Esophagus muscularis mucosa (tissue), 4 donors: ENCODE measurements at regions not wholly inside any gene's neighbourhood (a gene's known extent, or its start where the extent isn't known, plus 50 kb on each side); places are given as distances from the start of the nearest gene placed in this dataset.

Experiments
- DNase-seq: peaks from one replicate; pipeline ENCODE4 v3.0.0-alpha.2; 2017; ENCODE audit errors: extremely low spot score
- H3K27ac ChIP-seq, 4 donors: fragments of 200-600 bp; sonication (generic); replicated peaks in 1 of 4; 1 replicate in 3 of 4; 2 replicates in 1 of 4; pipeline ENCODE4 v1.5.1; 2016 to 2019; ENCODE audit warnings: mild to moderate bottlenecking in 1 of 4
- H3K27me3 ChIP-seq, 4 donors: fragments of 200-600 bp; sonication (generic); one replicate each; pipeline versions ENCODE4 v1.5.1 to v1.6.0; 2016 to 2019
- H3K36me3 ChIP-seq, 4 donors: fragments of 200-600 bp; sonication (generic); one replicate each; pipeline ENCODE4 v1.5.1; 2016 to 2019
- H3K4me1 ChIP-seq, 4 donors: fragments of 200-600 bp; sonication (generic); one replicate each; pipeline ENCODE4 v1.5.1; 2016 to 2019
- H3K4me3 ChIP-seq, 4 donors: fragments of 200-600 bp; sonication (generic); 1 replicate in 2 of 4; 2 replicates in 2 of 4; pipeline ENCODE4 v1.5.1; 2016 to 2019; ENCODE audit warnings: mild to moderate bottlenecking in 4 of 4, moderate library complexity in 1 of 4
- H3K9me3 ChIP-seq, 4 donors: fragments of 200-600 bp; sonication (generic); 1 replicate in 3 of 4; 2 replicates in 1 of 4; pipeline ENCODE4 v1.5.1; 2016 to 2019
- EP300 ChIP-seq: sonication (generic); formaldehyde crosslinking; IDR thresholded peaks from one replicate; pipeline ENCODE4 v1.6.1; 2017; ENCODE audit warnings: antibody characterized with exemption
- POLR2A ChIP-seq: fragments of 450-650 bp; IDR thresholded peaks from one replicate; pipeline ENCODE4 v1.6.1; 2017; ENCODE audit warnings: antibody characterized with exemption, moderate library complexity, mild to moderate bottlenecking, low read depth
- POLR2AphosphoS5 ChIP-seq, 2 donors: sonication (generic); formaldehyde crosslinking; IDR thresholded peaks; one replicate each; pipeline ENCODE4 v1.6.1; 2017; ENCODE audit warnings: antibody characterized with exemption in 2 of 2
- WGBS: methylation state at CpG from one replicate; pipeline ENCODE4 v1.1.5; 2018; 5-methylcytosine and 5-hydroxymethylcytosine counted together
- intact Hi-C: fragments of 100-400 bp; cut with DNase I; formaldehyde crosslinking; loops from one replicate; pipeline ENCODE4 v1.15.1; 2023
- TF ChIP-seq, protein P1 (sequence below), 3 experiments: fragments of 200-600 bp in 2 of 3; fragments of 450-650 bp in 1 of 3; sonication (generic) in 2 of 3; IDR thresholded peaks; one replicate each; pipeline ENCODE4 v1.5.1; 2017 to 2019; ENCODE audit warnings: antibody characterized with exemption in 3 of 3, mild to moderate bottlenecking in 2 of 3, moderate library complexity in 1 of 3

- H3K9me3 ChIP-seq: no peaks in the 10 kb centered on the region
- H3K4me3 ChIP-seq: no peak overlapping the region
- no peak overlapping the region for H3K27ac ChIP-seq
- H3K4me1 ChIP-seq: no peaks in the 10 kb centered on the region
- no peaks in the 10 kb centered on the region for H3K36me3 ChIP-seq
- TF ChIP-seq POLR2AphosphoS5 (IDR thresholded peaks at IDR 0.05) (no peak), POLR2A (no peak), EP300 (no peak)
- TF ChIP-seq, protein P1, sequence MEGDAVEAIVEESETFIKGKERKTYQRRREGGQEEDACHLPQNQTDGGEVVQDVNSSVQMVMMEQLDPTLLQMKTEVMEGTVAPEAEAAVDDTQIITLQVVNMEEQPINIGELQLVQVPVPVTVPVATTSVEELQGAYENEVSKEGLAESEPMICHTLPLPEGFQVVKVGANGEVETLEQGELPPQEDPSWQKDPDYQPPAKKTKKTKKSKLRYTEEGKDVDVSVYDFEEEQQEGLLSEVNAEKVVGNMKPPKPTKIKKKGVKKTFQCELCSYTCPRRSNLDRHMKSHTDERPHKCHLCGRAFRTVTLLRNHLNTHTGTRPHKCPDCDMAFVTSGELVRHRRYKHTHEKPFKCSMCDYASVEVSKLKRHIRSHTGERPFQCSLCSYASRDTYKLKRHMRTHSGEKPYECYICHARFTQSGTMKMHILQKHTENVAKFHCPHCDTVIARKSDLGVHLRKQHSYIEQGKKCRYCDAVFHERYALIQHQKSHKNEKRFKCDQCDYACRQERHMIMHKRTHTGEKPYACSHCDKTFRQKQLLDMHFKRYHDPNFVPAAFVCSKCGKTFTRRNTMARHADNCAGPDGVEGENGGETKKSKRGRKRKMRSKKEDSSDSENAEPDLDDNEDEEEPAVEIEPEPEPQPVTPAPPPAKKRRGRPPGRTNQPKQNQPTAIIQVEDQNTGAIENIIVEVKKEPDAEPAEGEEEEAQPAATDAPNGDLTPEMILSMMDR (IDR thresholded peaks at IDR 0.05): no peak
- H3K27me3 ChIP-seq: peaks cover 0 to 32% (median 2%) of the 10 kb centered on the region in 4 donors
- DNase-seq: no peak
- intact Hi-C loops: no loop called here
- WGBS: 87% methylated on average over 17 of the region's 19 CpGs
Observed at GRCh38 chr22:22125028-22125578, 119.5 kb upstream of the VPREB1 start.

DNA sequence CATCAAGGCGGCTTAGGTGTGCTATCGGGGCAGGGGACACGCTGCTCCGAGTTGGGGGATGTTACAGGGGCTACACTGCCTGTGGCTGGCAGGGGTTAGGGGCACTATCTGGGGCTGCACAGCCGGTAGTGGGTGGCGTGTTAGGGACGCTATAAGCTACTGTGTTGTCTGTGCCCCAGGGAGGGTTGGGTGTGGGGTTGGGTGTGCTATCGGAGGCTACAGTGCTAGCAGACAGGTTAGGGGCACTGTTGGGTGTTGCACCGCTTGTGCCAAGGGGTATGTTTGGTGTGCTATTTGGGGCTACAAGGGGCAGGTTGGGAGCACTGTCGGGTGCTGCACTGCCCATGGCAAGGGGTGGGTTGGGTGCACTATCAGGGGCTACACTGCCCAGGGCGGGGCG is 120.2 kb upstream of the VPREB1 start:
- no peak for DNase-seq
- WGBS: 94% methylated on average over 10 of the region's 12 CpGs
- H3K9me3 ChIP-seq: no peaks in the 10 kb centered on the region
- intact Hi-C loops: no loop called here
- H3K27ac ChIP-seq: no peak overlapping the region
- no peak overlapping the region for H3K4me3 ChIP-seq
- peaks cover 0 to 40% (median 2%) of the 10 kb centered on the region in 4 donors for H3K27me3 ChIP-seq
- TF ChIP-seq, protein P1 (IDR thresholded peaks at IDR 0.05): no peak
- TF ChIP-seq POLR2A (no peak), EP300 (no peak), POLR2AphosphoS5 (IDR thresholded peaks at IDR 0.05) (no peak)
- H3K36me3 ChIP-seq: no peaks in the 10 kb centered on the region
- no peaks in the 10 kb centered on the region for H3K4me1 ChIP-seq

GRCh38 chr22:22123960-22124278 is 120.7 kb upstream of the VPREB1 start:
- Histone ChIP-seq H3K4me3 (no peak overlapping the region), H3K27ac (no peak overlapping the region), H3K27me3 (peaks cover 0 to 43% (median 2%) of the 10 kb centered on the region in 4 donors), H3K36me3 (no peaks in the 10 kb centered on the region), H3K9me3 (no peaks in the 10 kb centered on the region), H3K4me1 (no peaks in the 10 kb centered on the region)
- intact Hi-C loops: no loop called here
- TF ChIP-seq EP300 (no peak), POLR2A (no peak), POLR2AphosphoS5 (IDR thresholded peaks at IDR 0.05) (no peak)
- TF ChIP-seq, protein P1 (IDR thresholded peaks at IDR 0.05): no peak
- DNase-seq: no peak
- 94% methylated on average over 15 of the region's 15 CpGs for WGBS

DNA sequence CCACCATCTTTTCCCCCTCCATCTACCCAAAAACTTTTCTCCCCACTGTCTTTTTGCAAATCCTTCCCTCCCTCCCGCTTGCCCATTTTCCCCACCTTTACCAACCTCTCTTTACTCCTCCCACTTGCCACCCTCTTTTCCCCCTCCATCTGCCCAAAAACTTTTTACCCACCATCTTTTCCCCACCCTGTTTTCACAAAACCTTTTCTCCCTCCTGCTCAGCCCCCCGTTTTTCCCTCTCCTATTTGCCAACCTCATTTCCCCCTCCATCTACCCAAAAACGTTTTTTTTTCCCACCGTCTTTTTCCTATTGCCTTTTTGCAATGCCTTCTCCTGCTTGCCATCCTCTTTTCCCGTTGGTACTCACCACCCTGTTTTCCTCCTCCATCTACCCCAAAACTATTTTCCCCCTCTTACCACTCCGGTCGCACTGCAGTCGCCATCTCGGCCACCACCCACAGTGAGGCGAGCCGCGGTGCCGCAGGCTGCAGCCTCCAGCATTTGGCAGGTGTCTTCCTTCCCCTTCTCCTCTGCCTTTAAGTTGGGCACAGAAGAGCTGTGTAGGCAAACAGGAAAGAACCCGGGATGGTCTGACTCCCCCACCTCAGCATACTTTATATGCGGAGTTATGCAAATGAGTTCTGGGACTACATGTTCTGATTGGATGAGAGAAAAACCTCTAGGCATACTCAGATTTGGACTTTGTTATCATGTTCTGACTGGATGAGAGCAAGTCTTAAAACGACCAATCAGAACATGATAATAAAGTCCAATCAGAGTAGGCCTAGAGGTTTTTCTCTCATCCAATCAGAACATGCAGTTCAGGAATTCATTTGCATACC is 121.2 kb upstream of the VPREB1 start:
- 80% methylated on average over 16 of the region's 16 CpGs for WGBS
- no peaks in the 10 kb centered on the region for H3K9me3 ChIP-seq
- no peaks in the 10 kb centered on the region for H3K36me3 ChIP-seq
- intact Hi-C loops: no loop called here
- peak; percentile 45 for DNase-seq
- H3K4me3 ChIP-seq: no peak overlapping the region
- peaks cover 0 to 49% (median 2%) of the 10 kb centered on the region in 4 donors for H3K27me3 ChIP-seq
- no peak overlapping the region for H3K27ac ChIP-seq
- no peaks in the 10 kb centered on the region for H3K4me1 ChIP-seq
- TF ChIP-seq EP300 (no peak), POLR2A (no peak), POLR2AphosphoS5 (IDR thresholded peaks at IDR 0.05) (no peak)
- TF ChIP-seq, protein P1 (IDR thresholded peaks at IDR 0.05): no peak
